HCT116 (cell line): ENCODE measurements at regions not wholly inside any gene's neighbourhood (a gene's known extent, or its start where the extent isn't known, plus 50 kb on each side); places are given as distances from the start of the nearest gene placed in this dataset.

Experiments
- ATAC-seq: fragments of 200-7000 bp; cut with Tn5 transposase; 2 replicates; pipeline ENCODE4 v1.9.1; 2020; ENCODE audit warnings: mild to moderate bottlenecking, moderate library complexity
- BruUV-seq: library from RNA; stranded (reverse); fragments of 400-500 nt; replicated peaks from 2 replicates; lab custom pipeline; 2021; lab: Mats Ljungman, UMichigan
- CTCF ChIA-PET: fragments of 300-600 bp; sonication (Branson Sonifier 250); formaldehyde crosslinking; loops from one replicate; lab custom pipeline; 2021; ENCODE audit warnings: antibody characterized with exemption; lab: Charles Lee
- POLR2A ChIA-PET: fragments of 300-600, 350-600 bp; sonication (Branson Sonifier 250); formaldehyde crosslinking; loops from one replicate; lab custom pipeline; 2021; ENCODE audit warnings: antibody characterized with exemption; lab: Charles Lee
- RAD21 ChIA-PET, 2 experiments: fragments of 300-600 bp; sonication (Branson Sonifier 250); formaldehyde crosslinking; loops; one replicate each; lab custom pipeline; 2023; ENCODE audit warnings: low total read pairs in 2 of 2; ENCODE audit not compliant: uncharacterized antibody in 2 of 2, unreplicated experiment in 2 of 2, low non-redundant PET in 1 of 2; lab: Charles Lee
- DNase-seq: peaks from one replicate; pipeline ENCODE4 v3.0.0-alpha.2; 2010; ENCODE audit warnings: low read depth, low spot score
- H2AFZ ChIP-seq: fragments of 200-600 bp; shearing (Covaris generic), sonication (generic); 2 replicates; pipeline ENCODE4 v1.6.1; 2017; ENCODE audit warnings: low read depth, mixed run types, mixed read lengths, antibody characterized with exemption, low read length; ENCODE audit not compliant: poor library complexity, severe bottlenecking
- H3K27ac ChIP-seq: 2 replicates; pipeline ENCODE4 v1.5.1; 2012; ENCODE audit warnings: low read depth, low read length
- H3K27me3 ChIP-seq: fragments of 200-600 bp; sonication (generic); 2 replicates; pipeline ENCODE4 v1.6.1; 2016; ENCODE audit warnings: mixed run types, low read length, mixed read lengths; ENCODE audit not compliant: insufficient read depth
- H3K36me3 ChIP-seq, 2 experiments: fragments of 200-500 bp in 1 of 2; fragments of 200-600 bp in 1 of 2; sonication (Bioruptor generic) in 1 of 2; sonication (generic) in 1 of 2; 2 replicates each; pipeline versions ENCODE4 v1.5.1 to v1.6.1; 2014 to 2016; ENCODE audit warnings: low read length in 2 of 2, inconsistent platforms in 1 of 2, mixed read lengths in 1 of 2, mixed run types in 1 of 2; ENCODE audit not compliant: insufficient read depth in 2 of 2, control insufficient read depth in 1 of 2
- H3K4me1 ChIP-seq, 2 experiments: fragments of 200-600 bp in 1 of 2; sonication (generic) in 1 of 2; 2 replicates each; pipeline versions ENCODE4 v1.5.1 to v1.6.1; 2012 to 2017; ENCODE audit warnings: low read length in 2 of 2, inconsistent platforms in 1 of 2, mild to moderate bottlenecking in 1 of 2, mixed read lengths in 1 of 2, mixed run types in 1 of 2, moderate library complexity in 1 of 2; ENCODE audit not compliant: insufficient read depth in 2 of 2, control insufficient read depth in 1 of 2
- H3K4me2 ChIP-seq: fragments of 200-600 bp; sonication (generic); 2 replicates; pipeline ENCODE4 v1.6.1; 2017; ENCODE audit warnings: mixed run types, low read length, mixed read lengths
- H3K4me3 ChIP-seq, 2 experiments: fragments of 200-600 bp in 1 of 2; sonication (generic) in 1 of 2; replicated peaks in 1 of 2; 2 replicates each; pipeline ENCODE4 v1.5.1; 2011 to 2016; ENCODE audit warnings: low read length in 2 of 2, control low read depth in 1 of 2, low read depth in 1 of 2, mild to moderate bottlenecking in 1 of 2, mixed read lengths in 1 of 2, mixed run types in 1 of 2
- H3K79me2 ChIP-seq: fragments of 200-600 bp; sonication (generic); 2 replicates; pipeline ENCODE4 v1.6.1; 2017; ENCODE audit warnings: mild to moderate bottlenecking, mixed run types, low read length, moderate library complexity, mixed read lengths; ENCODE audit not compliant: insufficient read depth
- H3K9ac ChIP-seq: fragments of 200-600 bp; sonication (generic); 2 replicates; pipeline ENCODE4 v1.6.1; 2016; ENCODE audit warnings: low read length, mixed read lengths
- H3K9me2 ChIP-seq: fragments of 200-600 bp; sonication (generic), shearing (Covaris generic); 2 replicates; pipeline ENCODE4 v1.6.1; 2017; ENCODE audit warnings: mixed run types, mild to moderate bottlenecking, moderate library complexity; ENCODE audit not compliant: insufficient read depth
- H3K9me3 ChIP-seq, 2 experiments: fragments of 200-500 bp in 1 of 2; fragments of 200-600 bp in 1 of 2; sonication (Bioruptor generic) in 1 of 2; sonication (generic) in 1 of 2; 2 replicates each; pipeline ENCODE4 v1.6.1; 2014 to 2017; ENCODE audit warnings: low read length in 2 of 2, mixed read lengths in 2 of 2, inconsistent platforms in 1 of 2, low read depth in 1 of 2, mild to moderate bottlenecking in 1 of 2, mixed run types in 1 of 2, moderate library complexity in 1 of 2; ENCODE audit not compliant: control insufficient read depth in 1 of 2, insufficient read depth in 1 of 2
- H4K20me1 ChIP-seq: fragments of 200-600 bp; sonication (generic), shearing (Covaris generic); 2 replicates; pipeline ENCODE4 v1.6.1; 2017; ENCODE audit warnings: mixed run types, mild to moderate bottlenecking, moderate library complexity; ENCODE audit not compliant: insufficient read depth
- ATF3 ChIP-seq: IDR thresholded peaks from 2 replicates; pipeline ENCODE4 v1.6.1; 2012
- CBX3 ChIP-seq: IDR thresholded peaks from 2 replicates; pipeline ENCODE4 v1.6.1; 2012; ENCODE audit warnings: low read depth
- CEBPB ChIP-seq: IDR thresholded peaks from 2 replicates; pipeline ENCODE4 v1.6.1; 2012; ENCODE audit warnings: low read depth
- CTCF ChIP-seq, 3 experiments: fragments of 200-600 bp in 1 of 3; sonication (generic) in 1 of 3; IDR thresholded peaks in 2 of 3; conservative IDR thresholded peaks in 1 of 3; 2 replicates each; pipeline ENCODE4 v1.5.1; 2012 to 2017; ENCODE audit warnings: low read depth in 2 of 3, low read length in 2 of 3, antibody characterized with exemption in 1 of 3, borderline replicate concordance in 1 of 3, control low read depth in 1 of 3, mild to moderate bottlenecking in 1 of 3, mixed read lengths in 1 of 3, mixed run types in 1 of 3, moderate library complexity in 1 of 3; ENCODE audit not compliant: insufficient read depth in 1 of 3
- ELF1 ChIP-seq: IDR thresholded peaks from 2 replicates; pipeline ENCODE4 v1.6.1; 2012; ENCODE audit warnings: low read depth, borderline replicate concordance
- EZH2phosphoT487 ChIP-seq: fragments of 200-600 bp; IDR thresholded peaks from 2 replicates; pipeline ENCODE4 v1.6.1; 2018; ENCODE audit warnings: antibody characterized with exemption, borderline replicate concordance
- JUND ChIP-seq: IDR thresholded peaks from 2 replicates; pipeline ENCODE4 v1.6.1; 2012
- POLR2A ChIP-seq: IDR thresholded peaks from 2 replicates; pipeline ENCODE4 v1.7.0; 2011; ENCODE audit warnings: borderline replicate concordance; ENCODE audit not compliant: insufficient read depth, insufficient read length; ENCODE audit errors: extremely low read depth
- POLR2AphosphoS5 ChIP-seq: IDR thresholded peaks from 2 replicates; pipeline ENCODE4 v1.6.1; 2011; ENCODE audit warnings: mild to moderate bottlenecking, low read depth, low read length, moderate library complexity
- RAD21 ChIP-seq: IDR thresholded peaks from 2 replicates; pipeline ENCODE4 v1.6.1; 2012; ENCODE audit warnings: low read depth, mild to moderate bottlenecking
- SIN3A ChIP-seq: IDR thresholded peaks from 2 replicates; pipeline ENCODE4 v1.6.1; 2012; ENCODE audit warnings: low read depth
- SP1 ChIP-seq: IDR thresholded peaks from 2 replicates; pipeline ENCODE4 v1.6.1; 2012; ENCODE audit warnings: low read depth
- SRF ChIP-seq: IDR thresholded peaks from 2 replicates; pipeline ENCODE4 v1.6.1; 2012; ENCODE audit warnings: low read depth
- TCF7L2 ChIP-seq: IDR thresholded peaks from 2 replicates; pipeline ENCODE4 v1.7.0; 2011; ENCODE audit warnings: borderline replicate concordance, inconsistent platforms; ENCODE audit not compliant: insufficient read depth, insufficient read length; ENCODE audit errors: extremely low read depth
- ZBTB33 ChIP-seq: IDR thresholded peaks from 2 replicates; pipeline ENCODE4 v1.6.1; 2011; ENCODE audit warnings: mild to moderate bottlenecking, low read length, moderate library complexity; ENCODE audit not compliant: insufficient replicate concordance; ENCODE audit errors: extremely low read depth
- ZFX ChIP-seq: fragments of 450-650 bp; IDR thresholded peaks from 2 replicates; pipeline ENCODE4 v1.6.1; 2017
- ZNF274 ChIP-seq: fragments of 200-500 bp; sonication (Bioruptor generic); IDR thresholded peaks from 2 replicates; pipeline ENCODE4 v1.6.1; 2014; ENCODE audit warnings: mild to moderate bottlenecking, low read depth, low read length, inconsistent platforms
- intact Hi-C: fragments of 100-400 bp; cut with micrococcal nuclease; formaldehyde crosslinking; loops from 2 replicates; pipeline ENCODE4 v1.10.0; 2022

GRCh38 chr5:51566953-51567352 is 183.7 kb downstream of the ISL1 start:
- H4K20me1 ChIP-seq, result no peaks in the 10 kb centered on the region
- POLR2A ChIA-PET, result no interaction called here
- no peak overlapping the region for H3K4me3 ChIP-seq
- H3K79me2 ChIP-seq, result no peaks in the 10 kb centered on the region
- H3K9ac ChIP-seq, result no peak overlapping the region
- ATAC-seq (no peak), DNase-seq (no peak)
- no peaks in the 10 kb centered on the region for H3K36me3 ChIP-seq
- TF ChIP-seq SRF (no peak), CEBPB (no peak), RAD21 (no peak), ZNF274 (no peak), SP1 (no peak), ZFX (no peak), ZBTB33 (no peak), POLR2A (no peak), CBX3 (no peak), TCF7L2 (no peak), CTCF (IDR thresholded peaks at IDR 0.05 in 2 of 3, conservative IDR thresholded peaks at IDR 0.05 in 1 of 3; ENCODE audit: borderline replicate concordance in 1 of 3, insufficient read depth in 1 of 3, low read depth in 2 of 3, low read length in 2 of 3) (no peak), SIN3A (no peak), EZH2phosphoT487 (no peak), JUND (no peak), POLR2AphosphoS5 (no peak), ELF1 (no peak), ATF3 (no peak)
- no peaks in the 10 kb centered on the region for H3K4me1 ChIP-seq
- H3K27me3 ChIP-seq, result no peaks in the 10 kb centered on the region
- no peaks in the 10 kb centered on the region for H3K9me3 ChIP-seq
- intact Hi-C loops, result no loop called here
- CTCF ChIA-PET, result no interaction called here
- RAD21 ChIA-PET, result no interaction called here
- no peak overlapping the region for H3K4me2 ChIP-seq
- no peaks in the 10 kb centered on the region for H3K9me2 ChIP-seq
- BruUV-seq, result no TSS peak
- no peak overlapping the region for H3K27ac ChIP-seq
- H2AFZ ChIP-seq, result no peak overlapping the region
